PC-9 (cell line): ENCODE measurements at regions not wholly inside any gene's neighbourhood (a gene's known extent, or its start where the extent isn't known, plus 50 kb on each side); places are given as distances from the start of the nearest gene placed in this dataset.
A peak's percentile ranks its signal among the peaks of the same experiment; 100 is the strongest.

Experiments
- BruUV-seq: library from RNA; stranded (reverse); fragments of 400-500 nt; replicated peaks from 2 replicates; lab custom pipeline; 2021; lab: Mats Ljungman, UMichigan
- CTCF ChIA-PET: fragments of 300-600 bp; sonication (Branson Sonifier 250); formaldehyde crosslinking; loops from one replicate; lab custom pipeline; 2022; ENCODE audit warnings: antibody characterized with exemption; lab: Charles Lee
- POLR2A ChIA-PET: fragments of 300-600 bp; sonication (Branson Sonifier 250); formaldehyde crosslinking; loops from one replicate; lab custom pipeline; 2022; ENCODE audit warnings: antibody characterized with exemption; ENCODE audit not compliant: unreplicated experiment; lab: Charles Lee
- DNase-seq, 2 experiments: peaks; one replicate each; pipeline versions ENCODE4 v3.0.0 to v3.0.0-alpha.2; 2015 to 2022; ENCODE audit warnings: mixed read lengths in 1 of 2
- H2AFZ ChIP-seq: fragments of 200-600 bp; sonication (generic); 2 replicates; pipeline ENCODE4 v1.8.1; 2017; ENCODE audit warnings: antibody characterized with exemption
- H3F3A ChIP-seq: fragments of 200-600 bp; sonication (generic); 2 replicates; pipeline ENCODE4 v1.8.1; 2017; ENCODE audit warnings: antibody characterized with exemption, mild to moderate bottlenecking, low read depth; ENCODE audit not compliant: insufficient read depth
- H3K27ac ChIP-seq: fragments of 200-600 bp; sonication (generic); 2 replicates; pipeline ENCODE4 v1.6.1; 2016; ENCODE audit warnings: mixed run types
- H3K27me3 ChIP-seq: fragments of 200-600 bp; sonication (generic); 2 replicates; pipeline ENCODE4 v1.6.1; 2016; ENCODE audit warnings: low read depth, mixed run types; ENCODE audit not compliant: insufficient read depth
- H3K36me3 ChIP-seq: fragments of 200-600 bp; sonication (generic); 2 replicates; pipeline ENCODE4 v1.6.1; 2016; ENCODE audit warnings: low read depth, mixed run types
- H3K4me1 ChIP-seq: fragments of 200-600 bp; sonication (generic); replicated peaks from 2 replicates; pipeline ENCODE4 v1.6.1; 2016; ENCODE audit warnings: mixed run types; ENCODE audit not compliant: insufficient read depth
- H3K4me2 ChIP-seq: fragments of 200-600 bp; sonication (generic); 2 replicates; pipeline ENCODE4 v1.6.1; 2017; ENCODE audit warnings: mixed run types
- H3K4me3 ChIP-seq: fragments of 200-600 bp; sonication (generic); 2 replicates; pipeline ENCODE4 v1.6.1; 2016; ENCODE audit warnings: mixed run types
- H3K79me2 ChIP-seq: fragments of 200-600 bp; sonication (generic); 2 replicates; pipeline ENCODE4 v1.6.1; 2017; ENCODE audit warnings: low read depth, mixed run types
- H3K9me2 ChIP-seq: fragments of 200-600 bp; sonication (generic); 2 replicates; pipeline ENCODE4 v1.8.1; 2017; ENCODE audit warnings: mild to moderate bottlenecking; ENCODE audit not compliant: insufficient read depth
- H3K9me3 ChIP-seq: fragments of 200-600 bp; sonication (generic); 2 replicates; pipeline ENCODE4 v1.8.1; 2016; ENCODE audit warnings: low read depth; ENCODE audit not compliant: insufficient read depth
- H4K20me1 ChIP-seq: fragments of 200-600 bp; sonication (generic); 2 replicates; pipeline ENCODE4 v1.8.1; 2017; ENCODE audit not compliant: insufficient read depth
- EZH2 ChIP-seq: fragments of 200-600 bp; sonication (generic); IDR thresholded peaks from 2 replicates; pipeline ENCODE4 v1.8.0; 2017; ENCODE audit warnings: antibody characterized with exemption, low read depth
- intact Hi-C: fragments of 100-400 bp; cut with micrococcal nuclease; formaldehyde crosslinking; loops from one replicate; pipeline ENCODE4 v1.10.0; 2022; ENCODE audit not compliant: unreplicated experiment
- TF ChIP-seq, protein P1 (sequence below): fragments of 200-600 bp; sonication (generic); conservative IDR thresholded peaks from 2 replicates; pipeline ENCODE4 v1.6.1; 2017; ENCODE audit warnings: mixed run types, antibody characterized with exemption, mild to moderate bottlenecking, moderate library complexity

DNA sequence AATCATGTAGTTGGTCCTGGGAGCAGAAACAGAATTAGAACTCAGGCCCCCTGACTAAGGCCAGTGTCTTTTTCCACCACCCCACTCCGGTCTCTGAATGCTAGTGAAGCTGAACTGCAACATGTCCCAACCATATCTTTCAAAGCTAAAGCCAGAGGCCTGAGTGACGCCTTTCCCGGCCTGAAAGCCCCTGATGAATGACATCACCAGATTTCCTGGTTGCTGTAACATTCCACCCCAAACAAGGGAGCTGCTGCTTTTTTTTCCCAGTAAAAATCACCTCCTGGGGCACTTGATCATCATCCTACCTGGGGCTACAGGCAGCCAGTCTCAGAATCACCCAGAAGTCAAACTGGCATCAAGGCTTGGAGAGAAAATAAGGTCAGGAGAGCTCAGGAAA, 162.7 kb downstream of the ARL4C start:
- ChIA-PET CTCF (no interaction called here), POLR2A (interaction anchor here (0.6 to 0.7 kb wide), 2 partner anchors 362 to 650 kb away, joined by 5 to 14 read pairs; no protein-coding TSS in a partner anchor)
- H2AFZ ChIP-seq = peak overlapping the region; percentile 30
- no peaks in the 10 kb centered on the region for H3K9me3 ChIP-seq
- no peaks in the 10 kb centered on the region for H3K9me2 ChIP-seq
- H3K4me1 ChIP-seq = peaks cover 29% of the 10 kb centered on the region
- H3K36me3 ChIP-seq = no peaks in the 10 kb centered on the region
- no TSS peak for BruUV-seq
- TF ChIP-seq EZH2 = no peak
- TF ChIP-seq, protein P1, sequence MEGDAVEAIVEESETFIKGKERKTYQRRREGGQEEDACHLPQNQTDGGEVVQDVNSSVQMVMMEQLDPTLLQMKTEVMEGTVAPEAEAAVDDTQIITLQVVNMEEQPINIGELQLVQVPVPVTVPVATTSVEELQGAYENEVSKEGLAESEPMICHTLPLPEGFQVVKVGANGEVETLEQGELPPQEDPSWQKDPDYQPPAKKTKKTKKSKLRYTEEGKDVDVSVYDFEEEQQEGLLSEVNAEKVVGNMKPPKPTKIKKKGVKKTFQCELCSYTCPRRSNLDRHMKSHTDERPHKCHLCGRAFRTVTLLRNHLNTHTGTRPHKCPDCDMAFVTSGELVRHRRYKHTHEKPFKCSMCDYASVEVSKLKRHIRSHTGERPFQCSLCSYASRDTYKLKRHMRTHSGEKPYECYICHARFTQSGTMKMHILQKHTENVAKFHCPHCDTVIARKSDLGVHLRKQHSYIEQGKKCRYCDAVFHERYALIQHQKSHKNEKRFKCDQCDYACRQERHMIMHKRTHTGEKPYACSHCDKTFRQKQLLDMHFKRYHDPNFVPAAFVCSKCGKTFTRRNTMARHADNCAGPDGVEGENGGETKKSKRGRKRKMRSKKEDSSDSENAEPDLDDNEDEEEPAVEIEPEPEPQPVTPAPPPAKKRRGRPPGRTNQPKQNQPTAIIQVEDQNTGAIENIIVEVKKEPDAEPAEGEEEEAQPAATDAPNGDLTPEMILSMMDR = no peak
- H3K27me3 ChIP-seq = no peaks in the 10 kb centered on the region
- H3K4me3 ChIP-seq = no peak overlapping the region
- H3K4me2 ChIP-seq = peak overlapping the region; percentile 34; the same call in 1 of the 2 replicates
- peak; percentile 21 to 72 for DNase-seq
- no peaks in the 10 kb centered on the region for H4K20me1 ChIP-seq
- peak overlapping the region; percentile 40 for H3K27ac ChIP-seq
- H3F3A ChIP-seq = peaks cover 21% of the 10 kb centered on the region; the same call in 1 of the 2 replicates
- no peaks in the 10 kb centered on the region for H3K79me2 ChIP-seq
- intact Hi-C loops = loop anchor here (2.0 kb wide), 1 partner anchor 197 kb away; no protein-coding TSS in a partner anchor

DNA sequence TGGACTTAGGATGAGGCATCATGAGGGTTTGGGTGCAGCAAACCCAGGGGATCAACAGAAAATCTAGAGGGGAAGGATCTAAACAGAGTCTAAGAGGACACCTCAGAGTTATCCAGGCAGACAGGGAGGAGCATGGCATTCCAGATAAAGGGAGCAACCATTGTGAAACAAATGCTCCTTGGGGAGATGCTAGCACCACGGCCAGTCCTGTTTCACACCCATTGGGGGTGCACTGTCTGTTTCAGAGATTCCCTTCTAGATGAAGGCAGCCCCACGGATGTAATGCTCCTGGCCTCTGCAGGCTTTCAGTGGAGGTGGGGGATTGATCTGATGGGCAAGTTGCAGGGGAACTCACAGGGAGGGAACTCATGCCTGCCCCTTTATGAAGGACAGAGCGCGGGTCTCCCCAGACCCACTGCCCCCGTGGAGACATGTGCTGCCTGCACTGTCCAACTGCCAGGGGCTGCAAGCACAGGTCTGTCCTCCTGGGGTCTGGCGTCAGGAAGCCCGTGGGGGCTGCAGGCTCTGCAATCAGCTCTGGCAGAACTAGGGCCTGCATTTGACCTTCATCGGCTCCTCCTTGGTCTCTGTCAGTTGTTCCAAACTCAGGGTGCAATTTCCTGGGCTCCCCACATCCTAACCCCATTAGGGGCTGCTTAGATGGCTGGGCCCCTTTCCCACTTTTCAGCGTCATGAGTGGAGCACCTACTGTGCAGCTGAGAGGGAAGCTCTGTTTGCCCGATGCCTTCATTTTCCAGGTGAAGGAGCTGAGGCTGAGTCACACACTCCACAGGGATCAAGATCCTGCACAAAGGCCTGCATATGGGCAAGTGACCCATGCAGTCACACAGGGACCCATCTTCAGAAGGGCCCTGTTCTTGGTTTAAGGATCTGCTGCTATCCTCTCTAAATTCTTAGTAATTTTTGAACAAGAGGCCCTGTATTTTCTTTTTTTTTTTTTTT, 163.4 kb downstream of the ARL4C start:
- H3K27ac ChIP-seq = no peak overlapping the region
- H3K4me1 ChIP-seq = peaks cover 33% of the 10 kb centered on the region
- no peaks in the 10 kb centered on the region for H3K9me3 ChIP-seq
- ChIA-PET CTCF (no interaction called here), POLR2A (interaction anchor here (0.7 kb wide), 1 partner anchor 361 kb away, joined by 14 read pairs; no protein-coding TSS in a partner anchor)
- intact Hi-C loops = loop anchor here (2.0 kb wide), 1 partner anchor 197 kb away; no protein-coding TSS in a partner anchor
- H3K27me3 ChIP-seq = no peaks in the 10 kb centered on the region
- peaks cover 21% of the 10 kb centered on the region; the same call in 1 of the 2 replicates for H3F3A ChIP-seq
- H4K20me1 ChIP-seq = no peaks in the 10 kb centered on the region
- peak overlapping the region; percentile 34; the same call in 1 of the 2 replicates for H3K4me2 ChIP-seq
- BruUV-seq = no TSS peak
- H3K79me2 ChIP-seq = no peaks in the 10 kb centered on the region
- H3K9me2 ChIP-seq = no peaks in the 10 kb centered on the region
- H3K36me3 ChIP-seq = no peaks in the 10 kb centered on the region
- no peak for DNase-seq
- H3K4me3 ChIP-seq = no peak overlapping the region
- no peak for TF ChIP-seq EZH2
- no peak overlapping the region for H2AFZ ChIP-seq

DNA sequence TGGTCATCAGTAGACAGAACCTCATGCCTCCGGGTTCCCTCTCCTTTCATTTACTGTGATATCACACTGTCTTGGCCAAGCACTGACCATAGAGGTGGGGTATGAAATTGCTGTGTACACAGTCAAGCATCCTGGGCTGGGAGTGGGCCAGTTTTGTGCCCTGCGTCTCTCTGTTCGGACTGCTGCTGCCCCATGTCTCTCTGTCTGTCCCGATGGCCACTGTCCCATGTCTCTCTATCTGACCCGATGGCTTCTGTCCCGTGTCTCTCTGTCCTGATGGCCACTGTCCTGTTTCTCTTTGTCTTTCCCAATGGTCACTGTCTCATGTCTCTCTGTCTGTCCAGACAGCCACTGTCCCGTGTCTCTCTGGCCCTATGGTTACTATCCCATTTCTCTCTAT, 164.9 kb downstream of the ARL4C start:
- peaks cover 21% of the 10 kb centered on the region; the same call in 1 of the 2 replicates for H3F3A ChIP-seq
- no peak overlapping the region for H3K27ac ChIP-seq
- H3K4me1 ChIP-seq = peaks cover 33% of the 10 kb centered on the region
- H3K36me3 ChIP-seq = no peaks in the 10 kb centered on the region
- TF ChIP-seq EZH2 = no peak
- TF ChIP-seq, protein P1 = no peak
- H3K4me2 ChIP-seq = no peak overlapping the region
- intact Hi-C loops = no loop called here
- H3K79me2 ChIP-seq = no peaks in the 10 kb centered on the region
- no peaks in the 10 kb centered on the region for H3K27me3 ChIP-seq
- no peaks in the 10 kb centered on the region for H3K9me2 ChIP-seq
- H3K9me3 ChIP-seq = no peaks in the 10 kb centered on the region
- H2AFZ ChIP-seq = no peak overlapping the region
- BruUV-seq = no TSS peak
- CTCF ChIA-PET = no interaction called here
- no peaks in the 10 kb centered on the region for H4K20me1 ChIP-seq
- no peak for DNase-seq
- H3K4me3 ChIP-seq = no peak overlapping the region
- POLR2A ChIA-PET = interaction anchor here (0.7 kb wide), 1 partner anchor 159 kb away, joined by 3 read pairs; no protein-coding TSS in a partner anchor
